CD4-positive, CD25-positive, alpha-beta regulatory T cell (primary cell): ENCODE measurements at regions not wholly inside any gene's neighbourhood (a gene's known extent, or its start where the extent isn't known, plus 50 kb on each side); places are given as distances from the start of the nearest gene placed in this dataset.

ENCODE experiments used
- ATAC-seq, 2 donors: fragments of 150-1000 bp; cut with Tn5 transposase; one replicate each; pipeline ENCODE4 v1.10.0; 2021; ENCODE audit warnings: low read depth in 2 of 2, moderate number of reproducible peaks in 2 of 2, moderate library complexity in 1 of 2
- DNase-seq, 3 donors: peaks; one replicate each; pipeline versions ENCODE4 v3.0.0 to v3.0.0-alpha.2; 2012 to 2022; ENCODE audit warnings: mixed read lengths in 1 of 3
- H3K27ac ChIP-seq: one replicate; pipeline ENCODE4 v1.7.0; 2013; ENCODE audit warnings: mild to moderate bottlenecking, low read length; ENCODE audit not compliant: insufficient read depth, poor library complexity, severe bottlenecking
- H3K27me3 ChIP-seq: one replicate; pipeline ENCODE4 v1.7.0; 2013; ENCODE audit warnings: low read length; ENCODE audit not compliant: control insufficient read depth, insufficient read depth
- H3K36me3 ChIP-seq: one replicate; pipeline ENCODE4 v1.7.0; 2013; ENCODE audit warnings: mild to moderate bottlenecking, low read length, moderate library complexity; ENCODE audit not compliant: control insufficient read depth, insufficient read depth
- H3K4me1 ChIP-seq: 2 replicates; pipeline ENCODE4 v1.7.0; 2013; ENCODE audit warnings: mild to moderate bottlenecking, low read length; ENCODE audit not compliant: insufficient read depth, control insufficient read depth, poor library complexity, severe bottlenecking
- H3K4me3 ChIP-seq: one replicate; pipeline ENCODE4 v1.7.0; 2013; ENCODE audit warnings: low read depth, mild to moderate bottlenecking, low read length, moderate library complexity
- H3K9me3 ChIP-seq, 2 experiments: 1 replicate in 1 of 2; 2 replicates in 1 of 2; pipeline ENCODE4 v1.7.0; 2013; ENCODE audit warnings: low read length in 2 of 2, mild to moderate bottlenecking in 1 of 2, moderate library complexity in 1 of 2; ENCODE audit not compliant: control insufficient read depth in 2 of 2
- H3K27ac Mint-ChIP-seq, 3 donors: one replicate each; pipeline ENCODE4 v1.8.0; 2020 to 2022; ENCODE audit warnings: mild to moderate bottlenecking in 3 of 3, mixed read lengths in 3 of 3, moderate library complexity in 2 of 3
- H3K27me3 Mint-ChIP-seq: one replicate; pipeline ENCODE4 v1.8.0; 2022; ENCODE audit warnings: mild to moderate bottlenecking, mixed read lengths
- H3K36me3 Mint-ChIP-seq: one replicate; pipeline ENCODE4 v1.8.0; 2020; ENCODE audit warnings: mixed read lengths
- H3K4me1 Mint-ChIP-seq, 4 donors: one replicate each; pipeline ENCODE4 v1.8.0; 2020 to 2022; ENCODE audit warnings: mixed read lengths in 4 of 4, mild to moderate bottlenecking in 1 of 4
- H3K4me3 Mint-ChIP-seq, 4 donors: one replicate each; pipeline ENCODE4 v1.8.0; 2020 to 2022; ENCODE audit warnings: mild to moderate bottlenecking in 4 of 4, mixed read lengths in 4 of 4, moderate library complexity in 3 of 4
- H3K9me3 Mint-ChIP-seq, 7 donors: one replicate each; pipeline ENCODE4 v1.8.0; 2020 to 2022; ENCODE audit warnings: mixed read lengths in 7 of 7, mild to moderate bottlenecking in 3 of 7, moderate library complexity in 2 of 7

DNA sequence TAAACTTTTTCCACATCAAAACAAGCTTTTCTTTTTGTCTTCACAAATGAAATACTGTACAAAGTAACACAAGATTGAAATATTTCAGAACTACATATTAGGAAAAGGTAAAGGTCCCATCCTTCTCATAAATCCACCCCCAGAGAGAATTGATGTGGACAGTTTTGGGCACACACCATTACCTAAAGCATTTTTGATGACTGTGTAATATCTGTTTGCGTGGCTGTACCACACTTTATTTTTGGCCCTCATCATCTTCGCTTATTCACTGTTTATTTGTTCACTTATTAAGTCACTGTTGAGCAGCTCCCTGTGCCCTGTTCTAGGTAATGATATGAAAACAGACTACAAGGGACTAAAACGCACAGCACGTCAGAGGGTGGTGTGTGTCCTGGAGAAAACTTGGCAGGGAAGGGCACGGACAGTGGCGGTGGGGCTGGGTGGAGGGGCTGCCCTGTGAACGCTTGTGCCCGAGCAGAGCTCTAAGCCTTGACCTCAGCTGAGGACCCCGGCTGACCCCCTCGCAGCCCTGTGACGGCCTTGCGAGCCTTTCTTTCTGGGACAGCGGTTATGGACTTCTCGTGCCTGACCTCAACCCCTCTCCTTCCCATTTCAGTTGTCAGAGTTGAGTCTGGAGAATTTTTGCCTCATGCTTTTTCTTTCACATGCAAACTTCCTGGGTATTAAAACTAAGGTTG lies 241.3 kb downstream of the EMX2 start:
- Histone ChIP-seq H3K9me3 (no peaks in the 10 kb centered on the region), H3K27ac (no peak overlapping the region), H3K36me3 (no peaks in the 10 kb centered on the region), H3K4me3 (no peak overlapping the region), H3K27me3 (peaks cover 2% of the 10 kb centered on the region), H3K4me1 (no peaks in the 10 kb centered on the region)
- H3K9me3 Mint-ChIP-seq: peaks cover 0 to 2% (median 0%) of the 10 kb centered on the region in 7 donors
- no peaks in the 10 kb centered on the region for H3K4me1 Mint-ChIP-seq
- ATAC-seq (no peak), DNase-seq (no peak)
- H3K27ac Mint-ChIP-seq: no peak overlapping the region
- no peaks in the 10 kb centered on the region for H3K36me3 Mint-ChIP-seq
- no peak overlapping the region for H3K4me3 Mint-ChIP-seq
- peaks cover 4% of the 10 kb centered on the region for H3K27me3 Mint-ChIP-seq

DNA sequence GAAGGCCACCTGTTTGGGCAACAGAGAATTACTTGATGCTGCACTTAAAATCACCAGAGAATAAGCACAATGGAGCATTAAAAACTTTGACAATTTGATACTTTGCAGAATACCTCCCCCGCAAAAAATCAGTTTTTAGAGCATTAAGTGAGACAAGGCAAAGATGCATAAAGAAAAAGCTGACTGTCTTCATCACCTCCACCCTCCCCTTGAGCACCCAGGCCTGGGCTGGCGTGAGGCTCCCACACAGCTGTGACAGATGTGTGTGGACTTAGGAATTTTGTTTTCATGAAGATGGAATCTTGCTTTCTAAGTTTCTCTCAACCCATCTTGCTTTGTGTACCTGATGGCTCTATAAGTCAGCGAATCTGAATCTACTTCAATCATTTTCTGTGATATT lies 242.2 kb downstream of the EMX2 start:
- no peaks in the 10 kb centered on the region for H3K36me3 Mint-ChIP-seq
- no peak for ATAC-seq
- peaks cover 4% of the 10 kb centered on the region for H3K27me3 Mint-ChIP-seq
- Histone ChIP-seq H3K27ac (no peak overlapping the region), H3K36me3 (no peaks in the 10 kb centered on the region), H3K4me3 (no peak overlapping the region), H3K9me3 (no peaks in the 10 kb centered on the region), H3K4me1 (no peaks in the 10 kb centered on the region), H3K27me3 (peaks cover 2% of the 10 kb centered on the region)
- H3K27ac Mint-ChIP-seq: no peak overlapping the region
- H3K4me1 Mint-ChIP-seq: no peaks in the 10 kb centered on the region
- DNase-seq: no peak
- no peak overlapping the region for H3K4me3 Mint-ChIP-seq
- H3K9me3 Mint-ChIP-seq: peaks cover 0 to 2% (median 0%) of the 10 kb centered on the region in 7 donors

DNA sequence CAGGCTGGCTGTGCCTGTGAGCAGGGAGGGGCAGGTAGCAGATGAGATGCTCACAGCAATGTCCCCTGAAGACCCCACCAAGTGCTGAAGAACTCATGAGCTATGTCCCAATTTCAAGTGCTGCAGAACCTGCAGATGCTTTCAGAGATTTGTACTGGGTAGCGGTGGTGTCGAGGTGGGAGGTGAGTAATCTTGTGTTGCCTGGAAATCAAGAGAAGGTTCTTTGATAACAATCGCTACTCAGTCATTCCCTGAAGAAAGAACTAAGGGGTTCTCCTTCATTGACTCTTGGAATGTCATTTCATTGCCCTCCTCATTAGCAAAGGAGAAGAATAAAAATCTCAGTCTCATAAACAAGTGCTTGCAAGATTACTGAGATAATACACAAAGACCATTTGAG lies 246.4 kb downstream of the EMX2 start:
- Mint-ChIP-seq H3K9me3 (peaks cover 0 to 1% (median 0%) of the 10 kb centered on the region in 7 donors), H3K27me3 (peaks cover 4% of the 10 kb centered on the region), H3K36me3 (no peaks in the 10 kb centered on the region), H3K4me1 (no peaks in the 10 kb centered on the region), H3K27ac (no peak overlapping the region), H3K4me3 (no peak overlapping the region)
- no peaks in the 10 kb centered on the region for H3K4me1 ChIP-seq
- H3K36me3 ChIP-seq: no peaks in the 10 kb centered on the region
- ATAC-seq (no peak), DNase-seq (no peak)
- H3K27ac ChIP-seq: no peak overlapping the region
- no peak overlapping the region for H3K4me3 ChIP-seq
- H3K27me3 ChIP-seq: peaks cover 2% of the 10 kb centered on the region
- H3K9me3 ChIP-seq: no peaks in the 10 kb centered on the region

DNA sequence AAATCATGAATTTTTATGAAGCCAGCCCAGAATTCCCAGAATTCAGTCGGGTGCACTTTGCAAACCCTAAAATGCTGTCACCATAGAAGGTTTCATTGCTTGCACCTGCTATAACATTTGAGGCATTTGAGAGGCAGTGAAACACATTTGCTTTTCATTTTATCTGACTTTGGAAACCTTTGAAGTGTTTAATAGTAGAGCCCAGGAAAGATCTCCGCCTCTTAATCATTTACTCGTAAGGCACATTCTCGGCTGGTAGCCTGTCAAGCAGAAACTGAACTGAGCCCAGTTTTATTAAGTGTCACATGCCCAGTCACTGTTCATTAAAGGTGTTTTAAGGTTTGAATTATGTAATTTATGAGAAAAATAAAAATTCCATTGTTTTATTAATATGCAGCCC lies 247.6 kb downstream of the EMX2 start:
- Mint-ChIP-seq H3K9me3 (peaks cover 0 to 3% (median 0%) of the 10 kb centered on the region in 7 donors), H3K4me1 (no peaks in the 10 kb centered on the region)
- no peak overlapping the region for H3K27ac ChIP-seq

DNA sequence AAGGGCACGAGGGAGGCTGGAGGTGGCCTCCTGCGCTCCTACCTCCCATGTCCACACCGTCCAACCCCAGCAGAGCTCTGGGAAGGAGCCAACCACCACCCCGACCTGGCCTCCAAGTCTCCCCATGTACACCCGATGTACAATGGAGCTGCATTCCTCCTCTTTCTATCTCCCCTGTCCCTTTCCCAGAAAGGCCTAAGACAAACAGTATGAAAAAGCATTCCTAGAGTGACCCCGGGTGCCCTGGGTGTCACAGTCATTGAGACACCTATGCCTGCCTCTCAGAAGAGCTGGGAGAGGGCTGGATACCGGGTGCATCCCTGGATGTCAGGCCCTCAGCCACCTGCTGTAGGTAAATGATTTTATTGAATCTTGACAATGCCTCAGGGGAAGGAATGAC lies 248.1 kb downstream of the EMX2 start:
- Mint-ChIP-seq H3K36me3 (no peaks in the 10 kb centered on the region), H3K4me3 (no peak overlapping the region), H3K27ac (no peak overlapping the region), H3K27me3 (peaks cover 4% of the 10 kb centered on the region), H3K9me3 (peaks cover 0 to 3% (median 0%) of the 10 kb centered on the region in 7 donors), H3K4me1 (no peaks in the 10 kb centered on the region)
- H3K4me1 ChIP-seq: no peaks in the 10 kb centered on the region
- no peak for ATAC-seq
- no peak overlapping the region for H3K4me3 ChIP-seq
- H3K9me3 ChIP-seq: no peaks in the 10 kb centered on the region
- no peak for DNase-seq
- no peaks in the 10 kb centered on the region for H3K36me3 ChIP-seq
- no peak overlapping the region for H3K27ac ChIP-seq
- peaks cover 2% of the 10 kb centered on the region for H3K27me3 ChIP-seq

More for the DNA sequence above, 247.6 kb downstream of the EMX2 start:
- Histone ChIP-seq H3K4me3 (no peak overlapping the region), H3K36me3 (no peaks in the 10 kb centered on the region), H3K27me3 (peaks cover 2% of the 10 kb centered on the region), H3K4me1 (no peaks in the 10 kb centered on the region), H3K9me3 (no peaks in the 10 kb centered on the region)
- H3K4me3 Mint-ChIP-seq: no peak overlapping the region
- DNase-seq (no peak), ATAC-seq (no peak)
- H3K27me3 Mint-ChIP-seq: peaks cover 4% of the 10 kb centered on the region
- no peaks in the 10 kb centered on the region for H3K36me3 Mint-ChIP-seq
- H3K27ac Mint-ChIP-seq: no peak overlapping the region

DNA sequence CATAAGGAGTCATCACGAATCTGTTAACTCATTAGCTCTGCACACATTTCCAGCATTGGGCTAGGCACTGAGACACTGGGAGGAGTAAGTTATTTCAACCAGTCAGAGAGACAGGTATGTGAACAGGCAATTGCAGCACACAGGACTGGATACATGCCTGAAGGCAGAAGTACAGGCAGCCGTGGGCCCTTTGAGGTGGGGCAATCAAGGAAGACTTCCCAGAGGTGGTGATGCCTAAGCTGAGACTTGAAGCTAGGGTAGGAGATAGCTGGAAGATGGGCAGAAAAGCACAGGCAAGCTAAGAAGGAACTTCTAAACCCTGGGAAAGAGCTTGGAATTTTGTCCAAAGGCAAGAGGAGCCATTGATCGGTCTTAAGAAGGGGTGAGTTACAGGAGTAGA lies 249.7 kb downstream of the EMX2 start:
- H3K9me3 ChIP-seq: no peaks in the 10 kb centered on the region
- Mint-ChIP-seq H3K27me3 (peaks cover 4% of the 10 kb centered on the region), H3K9me3 (peaks cover 0 to 3% (median 0%) of the 10 kb centered on the region in 7 donors), H3K4me1 (no peaks in the 10 kb centered on the region), H3K27ac (no peak overlapping the region), H3K4me3 (no peak overlapping the region), H3K36me3 (no peaks in the 10 kb centered on the region)
- no peak overlapping the region for H3K27ac ChIP-seq
- H3K4me3 ChIP-seq: no peak overlapping the region
- peaks cover 2% of the 10 kb centered on the region for H3K27me3 ChIP-seq
- no peaks in the 10 kb centered on the region for H3K36me3 ChIP-seq
- DNase-seq: no peak
- ATAC-seq: no peak
- H3K4me1 ChIP-seq: no peaks in the 10 kb centered on the region

DNA sequence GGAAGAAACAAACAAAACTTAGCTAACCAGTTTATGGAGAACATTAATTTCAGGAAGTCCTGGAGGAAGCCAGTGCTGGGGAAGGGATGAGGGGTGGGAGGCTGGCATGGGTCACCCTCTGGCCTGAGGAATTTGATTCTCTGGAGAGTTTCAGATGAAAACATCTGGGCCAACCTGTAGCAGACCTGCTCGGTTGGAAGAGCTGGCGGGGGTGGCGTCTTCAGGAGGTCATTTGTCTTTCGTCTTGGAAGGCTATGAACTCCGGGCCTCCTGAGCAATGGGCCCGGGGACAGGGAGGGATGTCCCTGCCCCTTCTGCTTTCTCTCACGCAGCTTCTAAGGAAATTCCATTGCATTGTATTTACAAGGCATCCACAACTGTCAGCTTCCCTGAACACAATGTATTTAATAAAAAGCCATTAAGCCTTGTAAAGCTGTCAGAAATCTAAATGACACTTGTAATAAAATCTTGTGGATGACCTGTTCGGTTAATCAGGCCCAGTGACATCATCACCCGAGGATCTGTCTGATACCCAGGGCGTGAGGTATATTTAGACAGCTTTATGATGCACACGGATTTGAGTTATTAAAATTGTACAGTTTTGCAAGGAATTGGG lies 250.5 kb downstream of the RAB11FIP2 start:
- Mint-ChIP-seq H3K27me3 (peaks cover 4% of the 10 kb centered on the region), H3K4me3 (no peak overlapping the region), H3K27ac (no peak overlapping the region), H3K9me3 (peaks cover 0 to 3% (median 0%) of the 10 kb centered on the region in 7 donors), H3K4me1 (no peaks in the 10 kb centered on the region), H3K36me3 (no peaks in the 10 kb centered on the region)
- no peak for ATAC-seq
- Histone ChIP-seq H3K27ac (no peak overlapping the region), H3K36me3 (no peaks in the 10 kb centered on the region), H3K4me1 (no peaks in the 10 kb centered on the region), H3K27me3 (no peaks in the 10 kb centered on the region), H3K4me3 (no peak overlapping the region), H3K9me3 (no peaks in the 10 kb centered on the region)
- DNase-seq: no peak

DNA sequence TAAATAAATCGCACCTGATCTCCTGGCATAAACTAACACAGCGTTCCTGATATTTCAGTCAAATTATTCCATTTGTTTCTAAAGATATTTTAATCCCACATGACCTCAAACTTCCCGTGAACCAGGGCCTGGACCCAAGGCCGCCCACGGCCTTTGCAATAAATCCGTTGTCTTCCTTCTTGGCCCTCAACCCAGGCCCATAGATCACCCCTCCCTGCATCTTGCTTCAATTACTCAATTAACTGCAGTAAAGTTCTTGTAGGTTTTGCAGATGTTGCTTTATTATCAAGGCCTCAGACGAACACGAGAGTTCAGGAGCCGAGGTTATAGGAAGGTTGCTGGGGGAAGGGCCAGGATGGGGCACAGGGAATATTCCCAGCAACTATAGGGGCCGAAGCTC lies 249.4 kb downstream of the RAB11FIP2 start:
- Histone ChIP-seq H3K27me3 (no peaks in the 10 kb centered on the region), H3K4me1 (no peaks in the 10 kb centered on the region), H3K4me3 (no peak overlapping the region), H3K36me3 (no peaks in the 10 kb centered on the region), H3K9me3 (no peaks in the 10 kb centered on the region), H3K27ac (no peak overlapping the region)
- ATAC-seq (no peak), DNase-seq (no peak)
- no peak overlapping the region for H3K4me3 Mint-ChIP-seq
- no peak overlapping the region for H3K27ac Mint-ChIP-seq
- H3K4me1 Mint-ChIP-seq: no peaks in the 10 kb centered on the region
- peaks cover 4% of the 10 kb centered on the region for H3K27me3 Mint-ChIP-seq
- H3K36me3 Mint-ChIP-seq: no peaks in the 10 kb centered on the region
- H3K9me3 Mint-ChIP-seq: peaks cover 0 to 3% (median 0%) of the 10 kb centered on the region in 7 donors
